ENCODE measurements at regions not wholly inside any gene's neighbourhood (a gene's known extent, or its start where the extent isn't known, plus 50 kb on each side); places are given as distances from the start of the nearest gene placed in this dataset.

DNA sequence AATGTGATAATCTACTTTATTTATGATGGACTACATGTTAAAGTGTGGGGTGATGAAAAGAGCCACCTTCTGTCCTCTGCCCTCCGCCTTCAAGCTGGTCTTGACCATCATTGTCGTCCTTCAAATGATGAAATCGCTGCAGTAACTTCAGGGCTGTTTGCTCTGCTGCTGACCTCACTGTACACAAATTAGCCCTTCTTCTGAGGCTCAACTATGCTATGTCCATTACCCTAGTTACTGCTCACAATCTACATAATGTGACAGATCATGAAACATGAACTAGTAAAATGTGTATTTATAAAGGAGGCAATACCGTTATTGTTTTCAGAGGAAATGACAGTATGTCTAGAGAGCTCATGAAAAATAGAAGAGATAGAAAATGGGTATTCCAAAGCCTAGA, 145.9 kb downstream of the RFC3 start:
- Histone ChIP-seq H3K4ac (ENCODE audit: low read depth, low read length) (no peak overlapping the region), H3K27me3 (ENCODE audit: insufficient read depth, low read length) (no peaks in the 10 kb centered on the region), H3K79me2 (ENCODE audit: control insufficient read depth, insufficient read depth, low read length, poor library complexity) (no peaks in the 10 kb centered on the region), H3K27ac (ENCODE audit: low read depth, low read length) (no peak overlapping the region), H3K36me3 (ENCODE audit: control insufficient read depth in 1 of 2, insufficient read depth in 2 of 2, low read length in 2 of 2) (no peaks in the 10 kb centered on the region), H3K4me3 (ENCODE audit: low read depth, low read length) (no peak overlapping the region), H2AK5ac (ENCODE audit: low read length) (no peak overlapping the region), H3K14ac (ENCODE audit: low read length) (no peak overlapping the region), H3K18ac (ENCODE audit: low read length) (no peak overlapping the region), H4K12ac (ENCODE audit: low read depth, low read length) (peak overlapping the region; percentile 59), H3K9ac (ENCODE audit: low read length) (no peak overlapping the region), H2BK120ac (ENCODE audit: insufficient read depth, low read length, poor library complexity) (no peak overlapping the region), H3K4me2 (ENCODE audit: low read length) (no peak overlapping the region), H3K79me1 (ENCODE audit: low read length) (no peaks in the 10 kb centered on the region), H2AFZ (ENCODE audit: insufficient read depth, low read length, poor library complexity) (no peak overlapping the region), H2BK5ac (ENCODE audit: low read depth, low read length, poor library complexity) (no peak overlapping the region), H3K9me3 (ENCODE audit: insufficient read depth, low read depth, low read length) (no peaks in the 10 kb centered on the region), H4K91ac (ENCODE audit: low read depth, low read length) (no peak overlapping the region), H3K4me1 (ENCODE audit: control insufficient read depth in 1 of 2, insufficient read depth in 2 of 2, low read length in 2 of 2) (no peaks in the 10 kb centered on the region), H4K8ac (ENCODE audit: low read depth, low read length) (no peak overlapping the region), H3K23ac (ENCODE audit: low read length) (no peak overlapping the region), H2BK12ac (ENCODE audit: low read length) (no peak overlapping the region)
- no peak for DNase-seq
- WGBS (ENCODE audit: extremely low coverage, insufficient coverage, insufficient read length), result no CpG with 5 or more reads among the region's 4 CpGs

DNA sequence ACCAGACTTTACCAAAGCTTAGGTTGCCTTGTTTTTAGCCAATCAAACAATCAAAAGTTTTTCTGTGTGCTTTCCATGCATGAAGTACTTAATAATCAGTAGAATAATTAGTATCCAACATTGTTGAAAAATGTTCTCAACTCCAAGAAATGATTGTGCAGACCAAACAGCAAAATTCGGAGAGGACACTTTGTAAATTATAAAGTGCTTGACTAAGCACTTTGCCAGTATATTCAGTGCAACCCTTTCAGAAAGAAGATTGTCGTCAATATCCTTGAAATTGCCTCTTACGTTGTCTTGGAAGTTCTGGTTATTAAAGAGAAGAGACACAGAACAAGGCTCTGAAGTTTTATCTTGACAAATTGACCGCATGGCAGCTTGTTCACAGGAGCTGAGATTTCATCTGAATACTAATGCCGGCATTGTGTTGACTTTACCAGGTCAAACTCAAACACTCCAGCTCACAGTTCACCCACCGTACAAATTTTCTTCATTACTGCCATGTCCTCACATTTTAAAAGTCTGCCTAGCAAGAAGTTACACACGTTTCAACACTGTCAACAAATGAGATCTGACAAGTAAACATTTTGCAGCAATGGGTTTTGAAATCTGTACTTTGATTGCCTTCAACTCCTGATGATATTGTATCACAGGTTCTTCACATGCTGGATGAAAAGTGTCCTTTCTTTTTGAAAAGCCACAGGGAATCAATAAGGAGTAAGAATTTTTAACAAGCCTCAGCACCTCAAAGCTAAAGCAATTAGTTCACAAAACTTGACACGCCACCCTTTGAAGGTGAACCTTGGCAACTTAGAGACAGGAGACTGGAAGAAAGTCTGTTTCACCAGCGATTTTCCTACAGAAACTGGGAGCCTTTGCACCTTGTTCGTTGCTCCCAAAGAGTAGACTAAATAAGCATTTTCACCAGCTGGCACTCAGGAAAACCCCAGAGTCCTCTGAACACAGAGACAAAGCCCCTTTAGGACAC, 150.9 kb downstream of the RFC3 start:
- no peaks in the 10 kb centered on the region for H3K79me1 ChIP-seq (ENCODE audit: low read length)
- H3K4me1 ChIP-seq (ENCODE audit: control insufficient read depth in 1 of 2, insufficient read depth in 2 of 2, low read length in 2 of 2), result no peaks in the 10 kb centered on the region
- no peak overlapping the region for H4K8ac ChIP-seq (ENCODE audit: low read depth, low read length)
- no peak overlapping the region for H3K4me3 ChIP-seq (ENCODE audit: low read depth, low read length)
- no peak overlapping the region for H2BK120ac ChIP-seq (ENCODE audit: insufficient read depth, low read length, poor library complexity)
- H3K79me2 ChIP-seq (ENCODE audit: control insufficient read depth, insufficient read depth, low read length, poor library complexity), result no peaks in the 10 kb centered on the region
- no peak overlapping the region for H2BK5ac ChIP-seq (ENCODE audit: low read depth, low read length, poor library complexity)
- H2AK5ac ChIP-seq (ENCODE audit: low read length), result no peak overlapping the region
- H3K9ac ChIP-seq (ENCODE audit: low read length), result no peak overlapping the region
- H3K23ac ChIP-seq (ENCODE audit: low read length), result no peak overlapping the region
- H2BK12ac ChIP-seq (ENCODE audit: low read length), result no peak overlapping the region
- H3K4ac ChIP-seq (ENCODE audit: low read depth, low read length), result no peak overlapping the region
- no peak overlapping the region for H3K4me2 ChIP-seq (ENCODE audit: low read length)
- no CpG with 5 or more reads among the region's 10 CpGs for WGBS (ENCODE audit: extremely low coverage, insufficient coverage, insufficient read length)
- no peaks in the 10 kb centered on the region for H3K27me3 ChIP-seq (ENCODE audit: insufficient read depth, low read length)
- no peak overlapping the region for H4K12ac ChIP-seq (ENCODE audit: low read depth, low read length)
- no peak overlapping the region for H3K14ac ChIP-seq (ENCODE audit: low read length)
- no peak for DNase-seq
- H3K27ac ChIP-seq (ENCODE audit: low read depth, low read length), result no peak overlapping the region
- H2AFZ ChIP-seq (ENCODE audit: insufficient read depth, low read length, poor library complexity), result no peak overlapping the region
- no peaks in the 10 kb centered on the region for H3K9me3 ChIP-seq (ENCODE audit: insufficient read depth, low read depth, low read length)
- no peak overlapping the region for H4K91ac ChIP-seq (ENCODE audit: low read depth, low read length)
- no peak overlapping the region for H3K18ac ChIP-seq (ENCODE audit: low read length)
- no peaks in the 10 kb centered on the region for H3K36me3 ChIP-seq (ENCODE audit: control insufficient read depth in 1 of 2, insufficient read depth in 2 of 2, low read length in 2 of 2)

GRCh38 chr13:33970746-33971561, 153.0 kb downstream of the RFC3 start:
- no peak overlapping the region for H3K14ac ChIP-seq (ENCODE audit: low read length)
- H2AK5ac ChIP-seq (ENCODE audit: low read length), result no peak overlapping the region
- H4K8ac ChIP-seq (ENCODE audit: low read depth, low read length), result no peak overlapping the region
- no peak overlapping the region for H3K4me3 ChIP-seq (ENCODE audit: low read depth, low read length)
- H2BK120ac ChIP-seq (ENCODE audit: insufficient read depth, low read length, poor library complexity), result no peak overlapping the region
- H3K27me3 ChIP-seq (ENCODE audit: insufficient read depth, low read length), result no peaks in the 10 kb centered on the region
- H3K18ac ChIP-seq (ENCODE audit: low read length), result no peak overlapping the region
- no peaks in the 10 kb centered on the region for H3K4me1 ChIP-seq (ENCODE audit: control insufficient read depth in 1 of 2, insufficient read depth in 2 of 2, low read length in 2 of 2)
- WGBS (ENCODE audit: extremely low coverage, insufficient coverage, insufficient read length), result no CpG with 5 or more reads among the region's 4 CpGs
- no peaks in the 10 kb centered on the region for H3K79me1 ChIP-seq (ENCODE audit: low read length)
- DNase-seq, result no peak
- H3K79me2 ChIP-seq (ENCODE audit: control insufficient read depth, insufficient read depth, low read length, poor library complexity), result no peaks in the 10 kb centered on the region
- no peak overlapping the region for H3K27ac ChIP-seq (ENCODE audit: low read depth, low read length)
- H3K36me3 ChIP-seq (ENCODE audit: control insufficient read depth in 1 of 2, insufficient read depth in 2 of 2, low read length in 2 of 2), result no peaks in the 10 kb centered on the region
- H3K4ac ChIP-seq (ENCODE audit: low read depth, low read length), result no peak overlapping the region
- H4K12ac ChIP-seq (ENCODE audit: low read depth, low read length), result no peak overlapping the region
- no peak overlapping the region for H3K9ac ChIP-seq (ENCODE audit: low read length)
- no peak overlapping the region for H3K4me2 ChIP-seq (ENCODE audit: low read length)
- H2AFZ ChIP-seq (ENCODE audit: insufficient read depth, low read length, poor library complexity), result peak overlapping the region; percentile 6
- no peak overlapping the region for H2BK12ac ChIP-seq (ENCODE audit: low read length)
- H3K23ac ChIP-seq (ENCODE audit: low read length), result no peak overlapping the region
- no peak overlapping the region for H2BK5ac ChIP-seq (ENCODE audit: low read depth, low read length, poor library complexity)
- H4K91ac ChIP-seq (ENCODE audit: low read depth, low read length), result no peak overlapping the region
- H3K9me3 ChIP-seq (ENCODE audit: insufficient read depth, low read depth, low read length), result no peaks in the 10 kb centered on the region

DNA sequence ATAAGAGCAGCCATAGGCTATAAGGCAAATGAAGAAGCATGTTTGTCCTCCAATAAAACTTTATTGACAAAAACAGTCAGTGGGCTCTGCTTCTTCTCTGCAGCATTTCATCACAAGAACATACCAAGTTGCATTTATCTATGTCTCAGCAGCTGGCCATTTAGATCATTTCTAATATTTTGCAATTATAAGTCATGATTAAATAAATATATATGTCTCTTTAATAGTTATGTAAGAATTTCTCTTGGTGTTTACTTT, 153.5 kb downstream of the RFC3 start:
- H3K27ac ChIP-seq (ENCODE audit: low read depth, low read length), result no peak overlapping the region
- H3K14ac ChIP-seq (ENCODE audit: low read length), result no peak overlapping the region
- no peaks in the 10 kb centered on the region for H3K9me3 ChIP-seq (ENCODE audit: insufficient read depth, low read depth, low read length)
- no peak overlapping the region for H3K9ac ChIP-seq (ENCODE audit: low read length)
- no peak overlapping the region for H4K91ac ChIP-seq (ENCODE audit: low read depth, low read length)
- no peaks in the 10 kb centered on the region for H3K79me2 ChIP-seq (ENCODE audit: control insufficient read depth, insufficient read depth, low read length, poor library complexity)
- H3K27me3 ChIP-seq (ENCODE audit: insufficient read depth, low read length), result no peaks in the 10 kb centered on the region
- H3K36me3 ChIP-seq (ENCODE audit: control insufficient read depth in 1 of 2, insufficient read depth in 2 of 2, low read length in 2 of 2), result no peaks in the 10 kb centered on the region
- H2AK5ac ChIP-seq (ENCODE audit: low read length), result no peak overlapping the region
- H3K79me1 ChIP-seq (ENCODE audit: low read length), result no peaks in the 10 kb centered on the region
- no peak overlapping the region for H2AFZ ChIP-seq (ENCODE audit: insufficient read depth, low read length, poor library complexity)
- no peak for DNase-seq
- H2BK12ac ChIP-seq (ENCODE audit: low read length), result no peak overlapping the region
- H3K4me3 ChIP-seq (ENCODE audit: low read depth, low read length), result no peak overlapping the region
- no peak overlapping the region for H3K23ac ChIP-seq (ENCODE audit: low read length)
- no peak overlapping the region for H2BK5ac ChIP-seq (ENCODE audit: low read depth, low read length, poor library complexity)
- H3K4ac ChIP-seq (ENCODE audit: low read depth, low read length), result no peak overlapping the region
- no peak overlapping the region for H2BK120ac ChIP-seq (ENCODE audit: insufficient read depth, low read length, poor library complexity)
- H4K12ac ChIP-seq (ENCODE audit: low read depth, low read length), result no peak overlapping the region
- H3K4me1 ChIP-seq (ENCODE audit: control insufficient read depth in 1 of 2, insufficient read depth in 2 of 2, low read length in 2 of 2), result no peaks in the 10 kb centered on the region
- H3K18ac ChIP-seq (ENCODE audit: low read length), result no peak overlapping the region
- H4K8ac ChIP-seq (ENCODE audit: low read depth, low read length), result no peak overlapping the region
- no peak overlapping the region for H3K4me2 ChIP-seq (ENCODE audit: low read length)

All from trophoblast cell (in vitro differentiated cells and primary cell).